ENCODE measurements at regions not wholly inside any gene's neighbourhood (a gene's known extent, or its start where the extent isn't known, plus 50 kb on each side); places are given as distances from the start of the nearest gene placed in this dataset.

- TF ChIP-seq, protein P1, sequence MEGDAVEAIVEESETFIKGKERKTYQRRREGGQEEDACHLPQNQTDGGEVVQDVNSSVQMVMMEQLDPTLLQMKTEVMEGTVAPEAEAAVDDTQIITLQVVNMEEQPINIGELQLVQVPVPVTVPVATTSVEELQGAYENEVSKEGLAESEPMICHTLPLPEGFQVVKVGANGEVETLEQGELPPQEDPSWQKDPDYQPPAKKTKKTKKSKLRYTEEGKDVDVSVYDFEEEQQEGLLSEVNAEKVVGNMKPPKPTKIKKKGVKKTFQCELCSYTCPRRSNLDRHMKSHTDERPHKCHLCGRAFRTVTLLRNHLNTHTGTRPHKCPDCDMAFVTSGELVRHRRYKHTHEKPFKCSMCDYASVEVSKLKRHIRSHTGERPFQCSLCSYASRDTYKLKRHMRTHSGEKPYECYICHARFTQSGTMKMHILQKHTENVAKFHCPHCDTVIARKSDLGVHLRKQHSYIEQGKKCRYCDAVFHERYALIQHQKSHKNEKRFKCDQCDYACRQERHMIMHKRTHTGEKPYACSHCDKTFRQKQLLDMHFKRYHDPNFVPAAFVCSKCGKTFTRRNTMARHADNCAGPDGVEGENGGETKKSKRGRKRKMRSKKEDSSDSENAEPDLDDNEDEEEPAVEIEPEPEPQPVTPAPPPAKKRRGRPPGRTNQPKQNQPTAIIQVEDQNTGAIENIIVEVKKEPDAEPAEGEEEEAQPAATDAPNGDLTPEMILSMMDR (IDR thresholded peaks at IDR 0.05; ENCODE audit: extremely low read depth, low read depth, low read length), result no peak
- Histone ChIP-seq H3K4me3 (ENCODE audit: insufficient read depth, low read length) (no peak overlapping the region), H3K36me3 (ENCODE audit: insufficient read depth, low read length) (no peaks in the 10 kb centered on the region)
These were observed 394.5 kb upstream of the HNRNPA3 start for GRCh38 chr2:176818076-176818475.

DNA sequence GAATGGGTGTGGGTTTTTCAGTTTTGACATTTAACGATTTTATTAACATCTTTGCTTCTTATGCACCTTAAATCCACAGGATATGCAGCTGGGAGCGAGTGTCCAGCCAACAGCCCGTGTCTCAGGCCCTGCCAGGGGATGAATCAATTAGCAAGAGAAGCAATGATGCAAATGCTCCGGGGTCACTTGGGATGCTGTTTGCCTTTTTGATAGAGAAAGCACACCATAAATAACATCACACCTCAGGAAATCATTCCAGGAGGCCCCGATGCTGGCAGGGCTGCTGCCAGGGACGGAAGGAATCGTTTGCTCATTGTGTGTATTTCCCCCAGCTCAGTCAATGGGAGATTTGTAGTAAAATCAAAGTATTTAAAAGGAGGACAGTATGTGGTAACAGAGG is 394.0 kb upstream of the HNRNPA3 start:
- no peak for DNase-seq (ENCODE audit: insufficient read length, low spot score, missing footprints)
- H3K4me1 ChIP-seq (ENCODE audit: insufficient read depth, low read length), result no peaks in the 10 kb centered on the region
- no peak overlapping the region for H3K4me3 ChIP-seq (ENCODE audit: insufficient read depth, low read length)
- TF ChIP-seq, protein P1 (IDR thresholded peaks at IDR 0.05; ENCODE audit: extremely low read depth, low read depth, low read length), result no peak
- H3K27me3 ChIP-seq (ENCODE audit: insufficient read depth, low read length), result no peaks in the 10 kb centered on the region
- no peak overlapping the region for H2AFZ ChIP-seq (ENCODE audit: low read length)
- no peaks in the 10 kb centered on the region for H3K36me3 ChIP-seq (ENCODE audit: insufficient read depth, low read length)
- no peak overlapping the region for H3K4me2 ChIP-seq (ENCODE audit: insufficient read depth, low read length)
- no peaks in the 10 kb centered on the region for H3K9me3 ChIP-seq (ENCODE audit: low read depth, low read length)
- H4K20me1 ChIP-seq (ENCODE audit: insufficient read depth, low read length), result no peaks in the 10 kb centered on the region
- no peak overlapping the region for H3K27ac ChIP-seq (ENCODE audit: low read depth, low read length)
- H3K79me2 ChIP-seq (ENCODE audit: insufficient read depth, low read length), result no peaks in the 10 kb centered on the region

More at GRCh38 chr2:176818076-176818475, 394.5 kb upstream of the HNRNPA3 start:
- no peak overlapping the region for H3K27ac ChIP-seq (ENCODE audit: low read depth, low read length)
- no peak overlapping the region for H2AFZ ChIP-seq (ENCODE audit: low read length)
- H3K9me3 ChIP-seq (ENCODE audit: low read depth, low read length), result no peaks in the 10 kb centered on the region
- DNase-seq (ENCODE audit: insufficient read length, low spot score, missing footprints), result no peak
- no peaks in the 10 kb centered on the region for H3K79me2 ChIP-seq (ENCODE audit: insufficient read depth, low read length)
- no peaks in the 10 kb centered on the region for H4K20me1 ChIP-seq (ENCODE audit: insufficient read depth, low read length)
- H3K4me2 ChIP-seq (ENCODE audit: insufficient read depth, low read length), result no peak overlapping the region
- no peaks in the 10 kb centered on the region for H3K4me1 ChIP-seq (ENCODE audit: insufficient read depth, low read length)
- no peaks in the 10 kb centered on the region for H3K27me3 ChIP-seq (ENCODE audit: insufficient read depth, low read length)

DNA sequence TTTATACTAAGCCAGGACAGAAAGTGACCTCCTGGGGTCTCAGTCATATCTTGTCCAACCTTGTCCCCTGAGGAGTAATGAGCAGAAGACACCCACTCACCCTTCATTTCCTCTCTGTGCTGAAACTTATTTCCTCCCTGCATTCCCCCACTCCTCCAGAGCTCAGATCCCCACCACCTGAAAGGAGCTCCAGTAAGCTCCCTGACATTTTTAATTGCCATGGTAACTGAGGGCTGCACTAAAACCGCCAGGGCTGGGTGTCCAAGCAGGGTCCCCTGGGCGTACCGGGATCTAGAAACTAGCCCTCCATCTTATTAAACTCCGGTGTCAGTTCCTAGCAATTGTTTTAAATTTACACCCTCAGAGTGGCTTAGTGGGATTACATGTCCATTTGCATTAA is 393.3 kb upstream of the HNRNPA3 start:
- no peaks in the 10 kb centered on the region for H3K79me2 ChIP-seq (ENCODE audit: insufficient read depth, low read length)
- no peaks in the 10 kb centered on the region for H3K27me3 ChIP-seq (ENCODE audit: insufficient read depth, low read length)
- H2AFZ ChIP-seq (ENCODE audit: low read length), result no peak overlapping the region
- H4K20me1 ChIP-seq (ENCODE audit: insufficient read depth, low read length), result no peaks in the 10 kb centered on the region
- H3K9me3 ChIP-seq (ENCODE audit: low read depth, low read length), result no peaks in the 10 kb centered on the region
- no peaks in the 10 kb centered on the region for H3K36me3 ChIP-seq (ENCODE audit: insufficient read depth, low read length)
- no peak overlapping the region for H3K4me2 ChIP-seq (ENCODE audit: insufficient read depth, low read length)
- no peak for DNase-seq (ENCODE audit: insufficient read length, low spot score, missing footprints)
- H3K27ac ChIP-seq (ENCODE audit: low read depth, low read length), result no peak overlapping the region
- TF ChIP-seq, protein P1 (IDR thresholded peaks at IDR 0.05; ENCODE audit: extremely low read depth, low read depth, low read length), result no peak
- H3K4me3 ChIP-seq (ENCODE audit: insufficient read depth, low read length), result no peak overlapping the region
- H3K4me1 ChIP-seq (ENCODE audit: insufficient read depth, low read length), result no peaks in the 10 kb centered on the region

GRCh38 chr2:176820371-176820932 is 392.1 kb upstream of the HNRNPA3 start:
- Histone ChIP-seq H3K79me2 (ENCODE audit: insufficient read depth, low read length) (no peaks in the 10 kb centered on the region), H3K9me3 (ENCODE audit: low read depth, low read length) (no peaks in the 10 kb centered on the region), H3K4me3 (ENCODE audit: insufficient read depth, low read length) (no peak overlapping the region), H3K27ac (ENCODE audit: low read depth, low read length) (no peak overlapping the region), H3K27me3 (ENCODE audit: insufficient read depth, low read length) (no peaks in the 10 kb centered on the region), H2AFZ (ENCODE audit: low read length) (no peak overlapping the region), H4K20me1 (ENCODE audit: insufficient read depth, low read length) (no peaks in the 10 kb centered on the region), H3K36me3 (ENCODE audit: insufficient read depth, low read length) (no peaks in the 10 kb centered on the region), H3K4me1 (ENCODE audit: insufficient read depth, low read length) (no peaks in the 10 kb centered on the region), H3K4me2 (ENCODE audit: insufficient read depth, low read length) (no peak overlapping the region)
- DNase-seq (ENCODE audit: insufficient read length, low spot score, missing footprints), result no peak
- TF ChIP-seq, protein P1 (IDR thresholded peaks at IDR 0.05; ENCODE audit: extremely low read depth, low read depth, low read length), result no peak
